ENCODE measurements at regions not wholly inside any gene's neighbourhood (a gene's known extent, or its start where the extent isn't known, plus 50 kb on each side); places are given as distances from the start of the nearest gene placed in this dataset.

DNA sequence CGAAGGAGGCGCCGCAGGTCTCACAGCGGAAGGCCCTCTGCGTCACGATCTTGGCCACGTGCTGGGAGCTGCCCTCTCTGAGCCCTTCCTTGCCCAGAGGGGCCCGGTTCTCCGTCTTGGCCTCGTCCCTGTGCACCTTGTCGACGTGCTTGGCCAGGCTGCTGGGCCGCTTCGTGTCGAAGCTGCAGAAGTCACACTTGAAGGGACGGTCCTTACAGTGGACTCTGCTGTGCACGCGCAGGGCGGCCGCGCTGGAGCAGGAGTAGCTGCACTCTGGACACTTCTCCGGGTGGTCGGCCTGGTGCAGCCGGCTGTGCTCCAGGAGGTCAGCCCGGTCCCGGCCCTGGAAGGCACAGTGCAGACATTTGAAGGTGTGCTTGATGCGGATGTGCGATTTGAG is 106.9 kb downstream of the ZFP64 start:
- TF ChIP-seq, protein P1, sequence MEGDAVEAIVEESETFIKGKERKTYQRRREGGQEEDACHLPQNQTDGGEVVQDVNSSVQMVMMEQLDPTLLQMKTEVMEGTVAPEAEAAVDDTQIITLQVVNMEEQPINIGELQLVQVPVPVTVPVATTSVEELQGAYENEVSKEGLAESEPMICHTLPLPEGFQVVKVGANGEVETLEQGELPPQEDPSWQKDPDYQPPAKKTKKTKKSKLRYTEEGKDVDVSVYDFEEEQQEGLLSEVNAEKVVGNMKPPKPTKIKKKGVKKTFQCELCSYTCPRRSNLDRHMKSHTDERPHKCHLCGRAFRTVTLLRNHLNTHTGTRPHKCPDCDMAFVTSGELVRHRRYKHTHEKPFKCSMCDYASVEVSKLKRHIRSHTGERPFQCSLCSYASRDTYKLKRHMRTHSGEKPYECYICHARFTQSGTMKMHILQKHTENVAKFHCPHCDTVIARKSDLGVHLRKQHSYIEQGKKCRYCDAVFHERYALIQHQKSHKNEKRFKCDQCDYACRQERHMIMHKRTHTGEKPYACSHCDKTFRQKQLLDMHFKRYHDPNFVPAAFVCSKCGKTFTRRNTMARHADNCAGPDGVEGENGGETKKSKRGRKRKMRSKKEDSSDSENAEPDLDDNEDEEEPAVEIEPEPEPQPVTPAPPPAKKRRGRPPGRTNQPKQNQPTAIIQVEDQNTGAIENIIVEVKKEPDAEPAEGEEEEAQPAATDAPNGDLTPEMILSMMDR (IDR thresholded peaks at IDR 0.05), result no peak
- no peak for TF ChIP-seq ZFX (IDR thresholded peaks at IDR 0.05; ENCODE audit: borderline replicate concordance)

Measured in 22Rv1 (cell line).